OCI-LY7 (cell line): ENCODE measurements at regions not wholly inside any gene's neighbourhood (a gene's known extent, or its start where the extent isn't known, plus 50 kb on each side); places are given as distances from the start of the nearest gene placed in this dataset.

Source experiments
- CTCF ChIP-seq: fragments of 200-600 bp; sonication (generic); conservative IDR thresholded peaks from 2 replicates; pipeline ENCODE4 v1.5.1; 2014; ENCODE audit warnings: mild to moderate bottlenecking, antibody characterized with exemption, low read length, moderate library complexity, mixed read lengths
- EZH2phosphoT487 ChIP-seq: fragments of 200-600 bp; sonication (generic); IDR thresholded peaks from 2 replicates; pipeline ENCODE4 v1.6.1; 2018; ENCODE audit warnings: low read depth, borderline replicate concordance, mild to moderate bottlenecking, mixed run types, antibody characterized with exemption, low read length, moderate library complexity, mixed read lengths

GRCh38 chr9:12993466-12993865 lies 218.6 kb downstream of the LURAP1L start:
- TF ChIP-seq CTCF (no peak), EZH2phosphoT487 (no peak)
